KG1 (cell line): ENCODE measurements at regions not wholly inside any gene's neighbourhood (a gene's known extent, or its start where the extent isn't known, plus 50 kb on each side); places are given as distances from the start of the nearest gene placed in this dataset.

Experiments used
- DNase-seq: peaks from one replicate; lab custom pipeline; 2025; lab: John Stamatoyannopoulos, UW

DNA sequence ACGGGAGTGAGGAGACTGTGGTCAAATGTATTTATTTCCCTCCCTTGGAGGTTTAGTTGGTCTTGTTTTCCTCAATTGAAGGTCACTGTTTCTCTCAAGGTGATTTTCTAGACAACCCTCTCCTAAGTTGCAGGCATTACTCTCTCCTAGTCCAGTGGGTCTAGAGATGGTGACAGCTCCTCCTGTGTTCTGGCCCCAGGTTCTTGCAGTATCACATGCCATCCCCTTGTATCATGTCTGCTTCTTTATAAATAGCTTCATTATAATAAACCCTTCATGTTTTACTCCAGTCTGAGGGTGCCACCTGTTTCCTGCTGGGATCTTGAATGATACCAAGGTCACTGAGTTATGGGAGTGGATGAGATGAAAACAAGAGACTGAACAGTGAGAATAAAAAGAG lies 208.0 kb upstream of the KCNN2 start:
- DNase-seq = no peak

DNA sequence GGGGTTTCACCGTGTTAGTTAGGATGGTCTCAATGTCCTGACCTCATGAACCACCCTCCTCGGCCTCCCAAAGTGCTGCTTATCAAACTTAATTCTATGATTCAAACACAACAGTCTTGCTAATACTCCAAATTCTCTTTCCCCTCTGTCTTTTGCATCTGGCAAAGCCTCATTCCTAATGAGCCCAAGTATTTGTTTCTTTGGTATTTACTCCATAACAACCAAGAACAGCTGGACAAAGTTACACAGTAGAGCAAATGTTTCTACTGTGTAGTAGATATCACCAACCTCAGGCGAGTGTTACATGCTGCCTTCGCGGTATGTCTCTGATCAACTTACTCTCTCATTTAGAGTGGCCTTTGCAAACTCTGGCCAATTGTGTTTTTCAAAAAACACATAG lies 195.8 kb upstream of the KCNN2 start:
- DNase-seq = no peak

GRCh38 chr5:114174131-114174530 lies 187.7 kb upstream of the KCNN2 start:
- no peak for DNase-seq

DNA sequence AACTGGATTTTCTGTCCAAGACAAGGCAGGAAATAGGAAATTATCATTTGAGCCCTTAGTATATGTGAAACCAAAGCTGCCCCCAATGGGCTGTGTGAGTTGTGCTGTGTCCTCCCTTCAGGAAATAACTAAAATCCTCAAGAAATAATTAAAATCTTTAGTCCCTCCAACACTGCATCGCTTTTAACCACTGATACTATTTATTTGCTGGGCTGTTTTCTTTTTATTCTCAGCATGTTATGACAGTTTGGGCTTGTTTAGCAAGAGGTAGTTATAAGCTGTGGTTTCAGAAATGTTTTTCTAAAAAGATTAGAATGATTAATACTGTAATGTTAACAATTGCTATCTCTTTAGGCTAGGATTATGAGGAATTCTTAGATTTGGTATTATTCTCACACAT lies 187.0 kb upstream of the KCNN2 start:
- no peak for DNase-seq

DNA sequence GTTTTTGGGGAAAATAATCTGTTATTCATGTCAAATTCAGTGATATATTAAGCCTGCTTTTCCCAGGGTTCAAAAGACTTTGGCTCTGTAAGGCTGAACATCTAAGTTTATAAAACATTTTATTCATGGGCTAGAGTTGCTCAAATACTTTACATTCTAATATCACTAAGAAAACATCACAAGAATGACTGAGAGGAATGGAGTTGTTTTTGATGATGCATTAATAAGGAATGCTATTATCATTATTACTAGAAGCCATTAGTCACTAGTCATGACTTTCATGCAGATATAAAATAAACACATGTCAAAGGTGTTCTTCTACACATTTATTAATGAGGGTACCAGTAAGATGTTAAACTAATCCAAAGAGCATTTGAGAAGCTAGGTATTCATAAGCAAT lies 185.5 kb upstream of the KCNN2 start:
- DNase-seq = no peak

GRCh38 chr5:114179134-114179533 lies 182.7 kb upstream of the KCNN2 start:
- DNase-seq = no peak

DNA sequence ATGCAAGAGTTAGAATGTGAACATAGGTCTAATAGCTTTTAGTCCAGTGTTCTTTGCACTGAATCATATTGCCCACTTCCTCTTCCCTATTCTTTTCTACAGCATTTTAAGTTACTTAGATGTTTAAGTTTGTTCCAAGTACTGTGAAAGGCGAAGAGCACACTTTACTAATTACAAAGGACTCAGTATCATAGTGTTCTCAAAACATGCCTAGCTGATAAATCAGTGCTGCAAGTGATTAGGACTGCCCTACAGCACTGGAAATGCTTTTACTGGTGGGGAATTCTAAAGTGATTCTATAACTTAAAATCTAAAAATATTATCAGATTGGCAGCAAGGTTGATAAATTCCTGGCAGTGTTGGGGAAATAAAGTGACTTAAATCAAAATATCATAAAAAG lies 177.9 kb upstream of the KCNN2 start:
- DNase-seq = no peak

DNA sequence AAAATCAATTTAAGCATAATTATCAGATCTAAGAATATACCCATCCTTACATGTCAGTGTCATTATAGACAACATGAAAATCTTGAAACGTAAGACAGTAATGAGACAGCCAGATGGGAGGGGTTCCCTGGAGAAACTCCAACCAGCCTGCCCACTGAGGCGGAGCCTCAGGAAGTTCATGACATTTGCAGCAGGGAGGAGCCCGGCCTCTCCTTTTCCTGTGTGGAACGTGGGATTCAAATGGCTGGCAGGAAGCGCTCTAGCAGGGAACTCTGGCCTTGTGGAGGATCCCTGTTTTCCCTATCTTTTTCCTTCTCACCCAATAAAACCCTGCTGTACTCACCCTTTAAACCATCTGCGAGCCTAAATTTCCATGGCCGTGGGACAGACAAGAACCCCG lies 176.6 kb upstream of the KCNN2 start:
- no peak for DNase-seq

- DNase-seq = no peak
Measured at GRCh38 chr5:114191441-114191840, 170.4 kb upstream of the KCNN2 start.

DNA sequence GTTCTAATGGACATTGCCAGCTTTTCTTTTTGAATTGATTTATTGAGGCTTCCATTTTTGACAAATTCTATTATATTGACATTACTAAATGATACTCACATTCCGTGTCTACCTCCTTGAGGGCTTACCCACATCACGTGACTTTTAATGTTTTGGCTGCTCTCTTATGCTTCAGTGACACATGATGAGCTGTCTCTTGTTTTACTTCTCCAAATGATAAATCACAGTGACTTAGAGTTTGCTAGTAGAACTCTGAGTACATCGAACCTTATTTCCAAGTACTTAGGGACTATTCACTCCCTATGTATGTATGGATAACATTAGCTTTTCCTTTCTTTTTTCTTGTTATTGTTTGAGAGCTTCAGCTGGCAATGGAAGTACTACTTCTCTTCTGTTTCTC lies 169.8 kb upstream of the KCNN2 start:
- no peak for DNase-seq

GRCh38 chr5:114201332-114201731 lies 160.5 kb upstream of the KCNN2 start:
- no peak for DNase-seq

- no peak for DNase-seq
Measured at GRCh38 chr5:114204923-114205322, 156.9 kb upstream of the KCNN2 start.

DNA sequence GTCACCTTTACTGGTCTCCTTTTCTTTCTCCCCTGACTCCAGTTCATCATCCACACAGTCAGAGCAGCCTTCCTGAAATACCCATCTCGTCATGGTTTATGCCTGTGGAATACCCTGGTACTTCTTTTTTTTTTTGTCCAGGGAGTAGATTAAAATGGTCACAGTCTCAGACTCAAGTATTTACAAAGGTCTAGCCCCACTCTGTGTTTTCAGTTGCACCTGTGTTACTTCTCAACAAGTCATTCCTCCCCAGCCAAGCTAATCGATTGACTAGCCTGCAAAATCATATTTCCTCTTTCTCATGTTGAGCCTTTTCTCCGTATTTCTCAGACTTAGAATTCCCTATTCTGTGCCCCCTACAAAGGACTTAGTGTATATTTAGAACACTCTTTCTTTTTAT lies 155.2 kb upstream of the KCNN2 start:
- DNase-seq = no peak

DNA sequence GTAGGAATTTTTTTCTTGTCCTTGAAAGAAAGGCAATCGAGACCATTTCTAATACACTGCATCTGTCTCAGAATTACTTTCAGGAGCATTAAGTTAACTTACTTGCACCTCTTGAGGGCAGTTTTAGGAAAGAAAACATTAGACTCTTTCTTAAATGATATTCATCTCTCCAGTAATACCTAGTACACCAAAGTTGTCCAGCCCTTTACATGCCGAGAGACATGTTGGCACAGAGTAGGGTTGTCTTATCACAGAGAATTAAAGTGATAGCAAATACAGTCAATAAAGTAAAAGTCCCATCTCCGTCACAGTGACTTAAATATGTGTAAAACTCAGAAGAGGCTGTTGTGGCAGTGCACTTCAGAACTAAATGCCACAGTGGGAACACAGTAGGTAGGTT lies 154.3 kb upstream of the KCNN2 start:
- DNase-seq = no peak

GRCh38 chr5:114208120-114208519 lies 153.8 kb upstream of the KCNN2 start:
- DNase-seq = no peak

DNA sequence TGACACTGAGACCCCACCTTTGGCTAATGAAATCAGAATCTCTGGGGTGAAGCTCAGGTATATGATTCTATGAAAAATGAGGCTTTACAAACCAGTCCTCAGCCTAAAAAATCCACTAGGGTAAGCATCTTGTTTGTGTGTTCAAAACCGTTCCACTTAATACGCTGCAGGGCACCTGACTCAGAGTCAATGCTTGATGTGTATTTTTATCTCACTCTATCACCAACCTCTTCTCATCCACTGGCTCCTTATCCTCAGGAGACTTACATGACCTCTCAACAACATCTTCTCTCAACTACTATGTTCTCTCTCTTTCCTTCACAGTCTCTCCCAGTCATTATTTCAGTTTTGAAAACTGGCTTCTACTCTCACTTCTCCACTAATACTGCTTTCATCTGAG lies 153.3 kb upstream of the KCNN2 start:
- no peak for DNase-seq

- no peak for DNase-seq
Measured at GRCh38 chr5:114210662-114211061, 151.2 kb upstream of the KCNN2 start.

DNA sequence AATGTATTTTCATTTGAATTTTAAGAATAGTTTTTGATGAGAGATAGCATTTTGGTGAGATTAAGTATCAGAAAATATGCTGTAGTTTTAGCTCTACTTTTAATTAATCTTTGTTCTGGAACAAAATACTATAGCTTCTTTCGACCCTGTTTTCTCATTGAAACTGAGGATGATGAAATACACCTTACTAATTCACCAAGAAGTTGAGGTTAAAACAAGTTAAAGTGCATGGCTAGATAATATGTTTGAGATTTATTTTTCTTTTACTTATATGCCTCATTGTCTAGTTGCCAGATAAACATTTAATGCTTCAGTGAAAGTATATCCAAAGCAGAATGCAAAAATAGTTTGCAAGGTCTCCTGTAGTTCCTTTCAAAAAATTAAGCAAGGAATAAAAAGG lies 140.1 kb upstream of the KCNN2 start:
- no peak for DNase-seq

DNA sequence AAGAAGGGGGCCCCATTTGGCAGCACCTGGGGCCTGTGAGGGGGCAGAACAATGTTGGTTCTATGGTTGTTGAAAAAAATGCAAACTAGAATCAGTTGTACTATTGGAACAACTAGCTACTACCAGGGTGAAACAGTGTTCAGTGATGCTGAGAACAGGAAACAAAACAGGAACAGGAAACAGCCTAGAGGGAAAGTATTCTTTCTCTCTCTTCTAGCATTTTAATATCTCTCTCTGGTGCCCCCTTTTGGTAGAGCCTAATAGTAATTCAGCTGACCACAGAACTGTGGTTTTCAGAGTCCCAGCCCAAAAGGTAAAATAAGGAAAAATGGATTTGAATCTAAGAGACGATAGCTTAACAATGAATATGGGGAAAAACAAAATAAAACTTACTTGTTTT lies 138.0 kb upstream of the KCNN2 start:
- DNase-seq = no peak

DNA sequence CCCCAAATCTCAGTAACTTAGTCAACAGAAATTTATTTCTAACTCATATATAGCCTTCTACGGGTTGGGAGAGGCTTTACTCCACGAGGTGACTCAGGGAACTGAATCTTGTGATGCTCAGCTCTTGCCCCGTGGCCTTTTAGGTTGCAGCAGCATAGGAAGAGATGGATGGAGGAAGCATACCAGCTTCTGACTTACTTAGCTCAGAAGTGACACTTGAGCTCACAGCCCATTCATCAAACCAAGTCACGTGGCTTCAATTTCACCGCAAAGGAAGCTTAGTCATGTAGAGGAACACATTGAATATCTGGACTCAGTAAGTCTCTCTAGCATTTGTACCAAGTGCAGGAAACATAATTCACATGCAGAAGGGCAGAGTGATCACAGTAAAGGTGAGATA lies 124.1 kb upstream of the KCNN2 start:
- peak; percentile 33 for DNase-seq

GRCh38 chr5:114238771-114239313 lies 123.0 kb upstream of the KCNN2 start:
- no peak for DNase-seq

GRCh38 chr5:114243281-114243971 lies 118.4 kb upstream of the KCNN2 start:
- no peak for DNase-seq

- peak; percentile 3 for DNase-seq
Measured at GRCh38 chr5:114243972-114244317, 117.9 kb upstream of the KCNN2 start.

GRCh38 chr5:114249823-114250222 lies 112.0 kb upstream of the KCNN2 start:
- no peak for DNase-seq

DNA sequence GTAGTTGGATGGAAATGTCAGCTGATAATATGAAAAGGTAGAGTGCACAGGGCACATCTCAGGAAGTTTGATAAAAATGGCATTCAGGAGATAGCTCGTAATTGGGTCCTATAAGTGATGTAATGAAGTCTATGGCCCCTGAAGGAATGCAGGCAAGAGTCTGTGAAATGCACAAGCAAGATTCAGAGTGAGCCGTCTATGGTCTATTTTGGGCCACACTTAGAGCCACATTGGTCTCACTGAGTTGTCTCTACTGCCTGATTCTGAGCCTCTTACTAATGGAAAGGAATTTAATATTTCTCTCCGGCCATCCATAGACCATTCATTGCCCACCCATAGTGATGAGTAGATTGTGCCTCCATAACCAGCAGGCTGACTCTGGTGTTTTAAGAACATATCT lies 111.3 kb upstream of the KCNN2 start:
- DNase-seq = no peak
